GM20000 (cell line): ENCODE measurements at regions not wholly inside any gene's neighbourhood (a gene's known extent, or its start where the extent isn't known, plus 50 kb on each side); places are given as distances from the start of the nearest gene placed in this dataset.

Source experiments
- DNase-seq: peaks from one replicate; pipeline ENCODE4 v3.0.0; 2012; ENCODE audit warnings: low spot score
- TF ChIP-seq, protein P1 (sequence below): IDR thresholded peaks from 2 replicates; pipeline ENCODE4 v1.5.1; 2012; ENCODE audit warnings: mild to moderate bottlenecking, control low read depth; ENCODE audit errors: extremely low read depth, missing control alignments

DNA sequence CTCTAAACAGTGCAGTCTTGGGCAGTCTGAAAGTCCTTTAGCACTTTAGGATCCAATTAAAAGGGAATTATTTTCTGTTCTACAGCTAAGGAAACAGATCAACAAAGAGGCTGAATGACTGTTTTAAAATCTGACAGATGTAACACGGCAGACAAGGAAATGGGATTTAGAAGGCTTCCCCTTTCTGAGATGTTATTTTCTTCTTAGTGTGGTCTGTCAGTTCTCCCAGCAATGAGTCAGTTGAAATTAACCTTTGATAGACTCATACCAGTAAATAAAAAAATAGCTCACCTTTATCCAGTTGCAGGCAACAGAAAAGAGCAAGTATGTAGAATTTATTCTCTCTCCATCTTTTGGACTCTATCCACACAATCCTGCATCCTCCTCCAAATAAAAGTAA, 98.1 kb downstream of the NEDD1 start:
- DNase-seq = no peak
- TF ChIP-seq, protein P1, sequence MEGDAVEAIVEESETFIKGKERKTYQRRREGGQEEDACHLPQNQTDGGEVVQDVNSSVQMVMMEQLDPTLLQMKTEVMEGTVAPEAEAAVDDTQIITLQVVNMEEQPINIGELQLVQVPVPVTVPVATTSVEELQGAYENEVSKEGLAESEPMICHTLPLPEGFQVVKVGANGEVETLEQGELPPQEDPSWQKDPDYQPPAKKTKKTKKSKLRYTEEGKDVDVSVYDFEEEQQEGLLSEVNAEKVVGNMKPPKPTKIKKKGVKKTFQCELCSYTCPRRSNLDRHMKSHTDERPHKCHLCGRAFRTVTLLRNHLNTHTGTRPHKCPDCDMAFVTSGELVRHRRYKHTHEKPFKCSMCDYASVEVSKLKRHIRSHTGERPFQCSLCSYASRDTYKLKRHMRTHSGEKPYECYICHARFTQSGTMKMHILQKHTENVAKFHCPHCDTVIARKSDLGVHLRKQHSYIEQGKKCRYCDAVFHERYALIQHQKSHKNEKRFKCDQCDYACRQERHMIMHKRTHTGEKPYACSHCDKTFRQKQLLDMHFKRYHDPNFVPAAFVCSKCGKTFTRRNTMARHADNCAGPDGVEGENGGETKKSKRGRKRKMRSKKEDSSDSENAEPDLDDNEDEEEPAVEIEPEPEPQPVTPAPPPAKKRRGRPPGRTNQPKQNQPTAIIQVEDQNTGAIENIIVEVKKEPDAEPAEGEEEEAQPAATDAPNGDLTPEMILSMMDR = no peak

DNA sequence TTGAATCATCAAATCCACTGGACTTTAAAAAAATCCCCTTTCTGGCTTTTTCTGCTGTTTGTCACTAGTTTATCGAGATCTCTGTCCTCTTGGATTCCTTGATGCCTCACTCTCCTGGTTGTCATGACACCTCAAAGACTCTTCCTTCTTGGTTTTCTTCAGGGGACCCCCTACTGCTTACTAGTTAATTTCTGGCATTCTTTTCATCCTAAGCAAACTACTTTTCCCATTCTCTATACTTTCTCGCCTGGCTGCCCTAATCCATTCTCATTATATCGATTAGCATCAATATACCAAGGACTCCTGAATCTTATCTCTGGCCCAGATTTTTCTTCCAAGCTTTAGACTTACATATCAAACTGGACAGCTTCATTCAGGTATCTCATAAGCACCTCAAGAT, 98.6 kb downstream of the NEDD1 start:
- TF ChIP-seq, protein P1 = no peak
- DNase-seq = no peak

DNA sequence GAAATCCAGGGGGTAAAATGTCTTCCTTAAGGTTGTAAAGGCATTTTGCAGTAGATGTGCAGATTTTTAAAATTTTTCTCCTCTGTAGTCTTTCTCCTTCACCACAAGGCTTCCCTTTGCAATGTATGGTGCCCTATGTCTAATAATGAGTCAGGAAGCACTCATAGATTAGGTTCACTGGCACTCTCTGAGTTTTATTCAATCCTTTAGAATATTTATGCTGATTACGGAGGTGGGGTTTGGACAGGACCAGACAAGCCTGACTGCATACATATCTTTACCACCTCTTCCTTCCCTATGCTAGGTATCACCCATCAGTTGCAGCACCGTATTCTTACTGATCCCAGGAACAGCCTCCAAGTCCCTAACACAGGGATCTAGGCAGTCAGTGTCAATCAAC, 99.5 kb downstream of the NEDD1 start:
- TF ChIP-seq, protein P1 = no peak

DNA sequence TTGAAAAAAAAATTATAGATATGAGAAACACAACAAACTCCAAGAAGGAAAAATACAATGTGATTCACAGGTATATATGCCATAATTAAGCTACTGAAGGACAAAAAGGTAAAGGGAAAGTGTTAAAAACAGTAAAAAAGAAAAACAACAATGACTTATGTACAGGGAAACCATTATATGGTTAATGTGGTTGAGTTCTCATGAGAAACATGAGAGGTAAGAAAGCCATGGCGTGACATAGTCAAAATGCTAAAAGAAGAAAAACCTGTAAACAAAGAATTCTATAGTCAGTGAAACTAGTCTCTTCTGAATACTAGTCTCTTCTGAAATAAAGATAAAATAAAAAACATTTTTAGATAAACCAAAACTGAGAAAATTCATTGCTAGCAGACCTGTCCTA, 109.1 kb downstream of the NEDD1 start:
- DNase-seq = no peak
- TF ChIP-seq, protein P1 = no peak

More for the DNA sequence above, 99.5 kb downstream of the NEDD1 start:
- no peak for DNase-seq

DNA sequence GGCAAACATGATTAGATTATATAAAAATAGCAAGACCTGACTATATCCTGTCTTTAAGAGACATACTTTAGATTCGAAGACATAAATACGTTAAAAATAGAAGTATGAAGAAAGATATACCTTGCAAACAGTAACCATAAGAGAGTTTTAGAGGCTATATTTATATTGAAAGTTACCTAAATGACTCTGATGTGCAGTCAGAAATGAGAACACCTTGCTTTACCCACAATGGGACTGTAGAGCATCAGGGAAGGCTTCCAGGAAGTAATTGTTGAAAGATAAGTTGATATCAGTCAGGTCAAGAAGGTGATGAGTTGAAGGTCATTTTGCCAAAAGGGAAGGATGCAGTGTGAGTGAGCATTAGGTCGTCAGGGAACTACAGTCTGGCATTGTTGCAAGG, 110.2 kb downstream of the NEDD1 start:
- DNase-seq = no peak
- TF ChIP-seq, protein P1 = no peak

DNA sequence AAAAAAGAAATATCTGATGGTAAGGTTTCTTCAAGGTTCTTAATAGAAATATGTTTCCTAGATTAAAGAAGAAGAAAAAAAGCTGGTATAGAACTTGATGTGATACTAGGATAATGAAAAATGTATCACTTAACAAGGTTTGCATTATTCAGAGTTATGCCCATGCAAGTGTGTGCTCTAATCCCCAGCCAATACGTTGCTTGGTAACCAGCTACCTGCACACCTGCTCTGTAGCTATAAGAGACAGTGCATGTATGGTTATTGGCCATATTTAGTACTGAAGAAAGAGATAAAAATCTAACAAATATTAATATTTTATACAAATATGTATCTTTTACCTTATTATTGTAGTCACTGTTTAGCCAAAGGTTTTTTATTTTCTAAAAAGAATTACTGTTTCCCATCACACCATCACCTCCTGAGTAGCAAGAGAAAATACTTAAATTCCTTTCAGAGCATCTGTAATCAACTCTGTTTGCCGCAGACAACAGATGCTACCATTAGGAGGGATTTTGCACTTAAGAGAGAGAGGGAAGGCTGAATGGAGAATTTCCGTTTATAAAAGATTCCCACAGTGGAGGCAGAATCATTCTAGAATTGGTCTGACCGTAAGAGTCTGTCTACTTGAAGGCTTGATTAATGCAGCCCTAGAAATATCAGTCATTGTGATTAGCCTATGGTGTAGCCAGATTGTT, 115.6 kb downstream of the NEDD1 start:
- no peak for DNase-seq

DNA sequence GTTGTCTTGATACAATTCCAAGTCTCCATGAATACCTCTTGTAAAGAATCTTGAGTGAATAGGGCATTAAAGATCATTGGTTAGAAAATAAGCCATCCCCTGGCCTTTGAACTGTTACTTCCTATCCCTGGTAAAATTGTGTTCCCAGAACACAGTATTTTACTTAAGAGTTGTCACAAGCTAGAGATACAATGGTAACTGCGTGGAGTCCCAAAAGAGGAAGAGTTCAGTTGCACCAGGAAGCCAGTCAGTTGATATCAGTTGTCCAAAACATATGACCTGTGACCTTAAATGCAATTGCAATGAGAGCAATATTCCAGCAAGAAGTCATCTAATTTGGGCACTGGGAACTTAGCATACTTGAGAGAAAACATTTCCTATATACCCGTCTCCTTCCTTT, 117.3 kb downstream of the NEDD1 start:
- no peak for DNase-seq
- TF ChIP-seq, protein P1 = no peak

More for the DNA sequence above, 115.6 kb downstream of the NEDD1 start:
- TF ChIP-seq, protein P1 = no peak
